HEK293 (cell line): ENCODE measurements at regions not wholly inside any gene's neighbourhood (a gene's known extent, or its start where the extent isn't known, plus 50 kb on each side); places are given as distances from the start of the nearest gene placed in this dataset.
"Not testable (repeated sequence)": the region's sequence is repeated elsewhere in the genome, so short reads cannot be mapped to it uniquely, and the experiment has no call there.

ENCODE experiments used
- CTCF ChIA-PET: fragments of 350-600 bp; formaldehyde crosslinking; extraction: SDS; loops from one replicate; lab custom pipeline; 2021; ENCODE audit warnings: antibody characterized with exemption; lab: Yijun Ruan, JAX
- POLR2A ChIA-PET: fragments of 300-600 bp; formaldehyde crosslinking; extraction: SDS; loops from one replicate; lab custom pipeline; 2020; ENCODE audit warnings: antibody characterized with exemption, inconsistent platforms; lab: Yijun Ruan, JAX
- H3K27ac ChIP-seq: fragments of 200-500 bp; sonication (Bioruptor generic); 2 replicates; pipeline ENCODE4 v1.5.1; 2014; ENCODE audit warnings: low read depth, low read length, control low read depth, inconsistent platforms; ENCODE audit errors: extremely low read depth
- H3K36me3 ChIP-seq, 2 experiments: fragments of 200-500 bp in 1 of 2; sonication (Bioruptor generic) in 1 of 2; 1 replicate in 1 of 2; 2 replicates in 1 of 2; pipeline ENCODE4 v1.5.1; 2014 to 2017; ENCODE audit warnings: inconsistent platforms in 2 of 2, low read length in 2 of 2; ENCODE audit not compliant: control insufficient read depth in 2 of 2, insufficient read depth in 1 of 2
- H3K4me1 ChIP-seq: fragments of 200-500 bp; sonication (Bioruptor generic); 2 replicates; pipeline ENCODE4 v1.5.1; 2014; ENCODE audit warnings: mild to moderate bottlenecking, low read length, inconsistent platforms; ENCODE audit not compliant: control insufficient read depth, insufficient read depth
- H3K4me3 ChIP-seq: 2 replicates; pipeline ENCODE4 v1.5.1; 2011; ENCODE audit warnings: low read depth, mild to moderate bottlenecking, control low read depth, low read length, moderate library complexity
- H3K9me3 ChIP-seq: fragments of 200-500 bp; sonication (Bioruptor generic); 2 replicates; pipeline ENCODE4 v1.5.1; 2014; ENCODE audit warnings: low read depth, low read length, inconsistent platforms; ENCODE audit not compliant: control insufficient read depth, insufficient read depth
- ZBTB26 ChIP-seq: fragments of 450-650 bp; formaldehyde crosslinking; optimal IDR thresholded peaks from 2 replicates; pipeline ENCODE3; 2016; ENCODE audit warnings: missing biosample characterization, mild to moderate bottlenecking, missing genetic modification characterization

GRCh38 chr15:30470601-30471365 is 56.7 kb upstream of the GOLGA8R start:
- CTCF ChIA-PET, H3K9me3 ChIP-seq, H3K36me3 ChIP-seq, H3K4me1 ChIP-seq, POLR2A ChIA-PET, H3K27ac ChIP-seq: not testable (repeated sequence)
- peak overlapping the region; percentile 26; the same call in 1 of the 2 replicates for H3K4me3 ChIP-seq
- peak; percentile 19 for TF ChIP-seq ZBTB26 (tag by site-specific recombination)

- H3K36me3 ChIP-seq, H3K9me3 ChIP-seq, H3K4me3 ChIP-seq, H3K4me1 ChIP-seq, CTCF ChIA-PET, H3K27ac ChIP-seq, POLR2A ChIA-PET: not testable (repeated sequence)
Measured at GRCh38 chr15:30471366-30471749, 57.3 kb upstream of the GOLGA8R start.

GRCh38 chr15:30471817-30472551 is 57.9 kb upstream of the GOLGA8R start:
- H3K4me1 ChIP-seq, H3K4me3 ChIP-seq, H3K36me3 ChIP-seq, H3K9me3 ChIP-seq, CTCF ChIA-PET, POLR2A ChIA-PET, H3K27ac ChIP-seq: not testable (repeated sequence)

GRCh38 chr15:30484887-30485286 is 67.0 kb upstream of the GOLGA8Q start:
- CTCF ChIA-PET, H3K27ac ChIP-seq, H3K36me3 ChIP-seq, H3K9me3 ChIP-seq, H3K4me3 ChIP-seq, H3K4me1 ChIP-seq, POLR2A ChIA-PET: not testable (repeated sequence)

GRCh38 chr15:30489237-30489636 is 62.6 kb upstream of the GOLGA8Q start:
- H3K9me3 ChIP-seq, H3K36me3 ChIP-seq, POLR2A ChIA-PET, H3K27ac ChIP-seq, H3K4me3 ChIP-seq, CTCF ChIA-PET, H3K4me1 ChIP-seq: not testable (repeated sequence)

GRCh38 chr15:30490334-30490733 is 61.5 kb upstream of the GOLGA8Q start:
- H3K27ac ChIP-seq, CTCF ChIA-PET, H3K4me1 ChIP-seq, H3K36me3 ChIP-seq, H3K4me3 ChIP-seq, POLR2A ChIA-PET, H3K9me3 ChIP-seq: not testable (repeated sequence)

- POLR2A ChIA-PET, H3K4me3 ChIP-seq, H3K4me1 ChIP-seq, H3K27ac ChIP-seq, CTCF ChIA-PET, H3K36me3 ChIP-seq, H3K9me3 ChIP-seq: not testable (repeated sequence)
Measured at GRCh38 chr15:30493947-30494346, 57.9 kb upstream of the GOLGA8Q start.

- H3K36me3 ChIP-seq, POLR2A ChIA-PET, CTCF ChIA-PET, H3K27ac ChIP-seq, H3K9me3 ChIP-seq, H3K4me1 ChIP-seq, H3K4me3 ChIP-seq: not testable (repeated sequence)
Measured at GRCh38 chr15:30497275-30497674, 54.6 kb upstream of the GOLGA8Q start.

- POLR2A ChIA-PET, H3K4me3 ChIP-seq, H3K36me3 ChIP-seq, CTCF ChIA-PET, H3K27ac ChIP-seq, H3K4me1 ChIP-seq, H3K9me3 ChIP-seq: not testable (repeated sequence)
Measured at GRCh38 chr15:30499233-30499632, 52.6 kb upstream of the GOLGA8Q start.

GRCh38 chr15:30500511-30500910 is 51.3 kb upstream of the GOLGA8Q start:
- H3K9me3 ChIP-seq, H3K4me3 ChIP-seq, H3K4me1 ChIP-seq, POLR2A ChIA-PET, H3K27ac ChIP-seq, H3K36me3 ChIP-seq, CTCF ChIA-PET: not testable (repeated sequence)
